Upper lobe of left lung (tissue), 6 donors: ENCODE measurements at regions not wholly inside any gene's neighbourhood (a gene's known extent, or its start where the extent isn't known, plus 50 kb on each side); places are given as distances from the start of the nearest gene placed in this dataset.

Source experiments
- ATAC-seq, 2 donors: fragments of 200-7000 bp; cut with Tn5 transposase; one replicate each; pipeline ENCODE4 v1.9.1; 2022; ENCODE audit warnings: mild to moderate bottlenecking in 2 of 2, moderate library complexity in 2 of 2; ENCODE audit not compliant: low FRiP score in 2 of 2
- DNase-seq, 2 donors: peaks; one replicate each; pipeline ENCODE4 v3.0.0-alpha.2; 2019 to 2020
- H3K27ac ChIP-seq, 4 donors: fragments of 200-600 bp; sonication (generic); one replicate each; pipeline ENCODE4 v1.5.1; 2016 to 2019
- H3K27me3 ChIP-seq, 4 donors: fragments of 200-600 bp; sonication (generic); one replicate each; pipeline ENCODE4 v1.5.1; 2017 to 2019
- H3K36me3 ChIP-seq, 4 donors: fragments of 200-600 bp; sonication (generic); one replicate each; pipeline ENCODE4 v1.5.1; 2016 to 2019
- H3K4me1 ChIP-seq, 4 donors: fragments of 200-600 bp; sonication (generic); one replicate each; pipeline ENCODE4 v1.5.1; 2018 to 2019
- H3K4me3 ChIP-seq, 4 donors: fragments of 200-600 bp; sonication (generic); one replicate each; pipeline ENCODE4 v1.5.1; 2017 to 2019; ENCODE audit warnings: mild to moderate bottlenecking in 2 of 4, moderate library complexity in 1 of 4
- H3K9me3 ChIP-seq, 4 donors: fragments of 200-600 bp; sonication (generic); one replicate each; pipeline ENCODE4 v1.5.1; 2018 to 2019
- EP300 ChIP-seq, 4 donors: sonication (generic); formaldehyde crosslinking; IDR thresholded peaks; one replicate each; pipeline ENCODE4 v1.5.1; 2017; ENCODE audit warnings: antibody characterized with exemption in 4 of 4, control low read depth in 2 of 4
- POLR2A ChIP-seq, 4 donors: fragments of 450-650 bp; IDR thresholded peaks; one replicate each; pipeline ENCODE4 v1.5.1; 2016 to 2017; ENCODE audit warnings: antibody characterized with exemption in 4 of 4, mild to moderate bottlenecking in 2 of 4
- POLR2AphosphoS5 ChIP-seq, 2 donors: sonication (generic); formaldehyde crosslinking; IDR thresholded peaks; one replicate each; pipeline ENCODE4 v1.5.1; 2017; ENCODE audit warnings: antibody characterized with exemption in 2 of 2
- WGBS, 2 donors: methylation state at CpG; one replicate each; pipeline ENCODE4 v1.1.5; 2017 to 2018; 5-methylcytosine and 5-hydroxymethylcytosine counted together
- TF ChIP-seq, protein P1 (sequence below), 6 experiments: fragments of 450-650 bp in 4 of 6; fragments of 200-600 bp in 2 of 6; sonication (generic) in 2 of 6; IDR thresholded peaks; one replicate each; pipeline ENCODE4 v1.5.1; 2016 to 2019; ENCODE audit warnings: antibody characterized with exemption in 6 of 6
- donor health status: DM: no; HTN: no; CAD: no; lungs with moderate emphysema.
- donor health status: DM: no; HTN: yes; CAD: no; lungs with severe emphysema.

DNA sequence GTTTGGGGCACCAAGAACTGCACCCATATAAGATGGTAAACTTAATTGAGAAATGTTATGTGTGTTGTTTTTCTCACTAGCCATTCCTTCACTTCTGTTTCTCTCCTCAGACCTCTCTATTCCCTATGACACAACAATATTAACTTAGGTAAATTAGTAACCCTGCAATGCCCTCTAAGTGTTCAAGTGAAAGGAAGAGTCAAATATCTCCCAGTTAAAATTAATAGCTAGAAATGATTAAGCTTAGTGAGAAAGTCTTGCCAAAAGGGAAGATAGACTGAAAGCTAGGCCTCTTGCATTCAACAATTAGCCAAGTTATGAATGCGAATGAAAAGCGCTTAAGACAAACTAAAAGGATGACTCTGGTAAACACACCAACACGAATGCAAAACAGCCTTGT is 132.9 kb upstream of the KLF8 start:
- Histone ChIP-seq H3K9me3 (no peaks in the 10 kb centered on the region), H3K36me3 (no peaks in the 10 kb centered on the region), H3K4me1 (no peaks in the 10 kb centered on the region), H3K4me3 (no peak overlapping the region), H3K27me3 (no peaks in the 10 kb centered on the region), H3K27ac (no peak overlapping the region)
- ATAC-seq (no peak), DNase-seq (no peak)
- 53 to 92% methylated on average over 3 of the region's 3 CpGs for WGBS, 2 donors
- TF ChIP-seq POLR2A (IDR thresholded peaks at IDR 0.05) (no peak), EP300 (IDR thresholded peaks at IDR 0.05) (no peak), POLR2AphosphoS5 (IDR thresholded peaks at IDR 0.05) (no peak)
- TF ChIP-seq, protein P1, sequence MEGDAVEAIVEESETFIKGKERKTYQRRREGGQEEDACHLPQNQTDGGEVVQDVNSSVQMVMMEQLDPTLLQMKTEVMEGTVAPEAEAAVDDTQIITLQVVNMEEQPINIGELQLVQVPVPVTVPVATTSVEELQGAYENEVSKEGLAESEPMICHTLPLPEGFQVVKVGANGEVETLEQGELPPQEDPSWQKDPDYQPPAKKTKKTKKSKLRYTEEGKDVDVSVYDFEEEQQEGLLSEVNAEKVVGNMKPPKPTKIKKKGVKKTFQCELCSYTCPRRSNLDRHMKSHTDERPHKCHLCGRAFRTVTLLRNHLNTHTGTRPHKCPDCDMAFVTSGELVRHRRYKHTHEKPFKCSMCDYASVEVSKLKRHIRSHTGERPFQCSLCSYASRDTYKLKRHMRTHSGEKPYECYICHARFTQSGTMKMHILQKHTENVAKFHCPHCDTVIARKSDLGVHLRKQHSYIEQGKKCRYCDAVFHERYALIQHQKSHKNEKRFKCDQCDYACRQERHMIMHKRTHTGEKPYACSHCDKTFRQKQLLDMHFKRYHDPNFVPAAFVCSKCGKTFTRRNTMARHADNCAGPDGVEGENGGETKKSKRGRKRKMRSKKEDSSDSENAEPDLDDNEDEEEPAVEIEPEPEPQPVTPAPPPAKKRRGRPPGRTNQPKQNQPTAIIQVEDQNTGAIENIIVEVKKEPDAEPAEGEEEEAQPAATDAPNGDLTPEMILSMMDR (IDR thresholded peaks at IDR 0.05): no peak

DNA sequence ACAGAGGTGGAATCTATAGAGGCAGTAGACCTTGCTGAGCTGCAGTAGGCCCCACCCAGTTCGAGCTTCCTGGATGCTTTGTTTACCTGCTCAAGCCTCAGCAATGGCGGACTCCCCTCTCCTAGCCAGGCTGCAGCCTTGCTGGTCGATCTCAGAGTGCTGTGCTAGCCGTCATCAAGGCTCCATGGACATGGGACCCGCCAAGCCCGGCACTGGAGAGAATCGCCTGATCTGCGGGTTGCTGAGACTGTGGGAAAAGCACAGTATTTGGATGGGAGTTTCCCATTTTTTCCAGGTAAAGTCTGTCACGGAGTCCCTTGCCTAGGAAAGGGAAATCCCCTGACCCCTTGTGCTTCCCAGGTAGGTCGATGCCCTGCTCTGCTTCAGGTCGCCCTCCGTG is 124.8 kb upstream of the KLF8 start:
- no peaks in the 10 kb centered on the region for H3K4me1 ChIP-seq
- no peak overlapping the region for H3K27ac ChIP-seq
- no peaks in the 10 kb centered on the region for H3K27me3 ChIP-seq
- H3K9me3 ChIP-seq: no peaks in the 10 kb centered on the region
- ATAC-seq (no peak), DNase-seq (peak in 1 of 2 donors; percentile 2)
- H3K4me3 ChIP-seq: no peak overlapping the region
- WGBS, 2 donors: 82% methylated on average over 12 of the region's 12 CpGs; no CpG with 5 or more reads in 1 of the 2 donors
- TF ChIP-seq POLR2A (IDR thresholded peaks at IDR 0.05) (no peak), EP300 (IDR thresholded peaks at IDR 0.05) (no peak), POLR2AphosphoS5 (IDR thresholded peaks at IDR 0.05) (no peak)
- TF ChIP-seq, protein P1 (IDR thresholded peaks at IDR 0.05): no peak
- H3K36me3 ChIP-seq: no peaks in the 10 kb centered on the region

DNA sequence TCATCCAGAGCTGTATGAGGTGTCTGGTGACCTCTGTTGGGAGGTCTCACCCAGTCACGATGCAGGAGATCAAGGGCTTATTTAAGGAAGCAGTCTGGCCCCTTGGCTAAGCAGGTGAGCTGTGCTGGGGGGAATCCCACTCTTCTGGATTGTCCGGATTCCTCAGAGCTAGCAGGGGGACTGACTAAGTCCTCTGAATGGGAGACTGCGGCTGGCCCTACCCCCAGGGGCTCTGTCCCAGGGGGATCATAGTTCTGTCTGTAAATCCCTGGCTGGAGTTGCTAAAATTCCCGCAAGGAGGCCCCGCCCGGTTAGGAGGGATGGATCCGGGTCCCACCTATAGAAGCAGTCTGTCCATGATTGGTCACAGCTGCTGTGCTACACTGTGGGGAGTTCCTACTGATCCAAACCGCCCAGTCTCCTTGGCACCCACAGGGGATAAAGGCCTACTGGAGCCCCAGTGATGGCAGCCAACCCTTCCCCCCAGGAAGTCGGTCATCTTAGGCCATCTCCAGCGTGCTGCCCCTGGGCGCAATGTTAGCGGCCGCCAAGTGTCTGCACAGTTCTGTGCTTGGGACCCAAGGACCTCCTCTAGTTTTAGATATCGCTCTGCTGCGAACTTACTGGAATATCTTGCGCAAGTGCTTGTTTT is 118.2 kb upstream of the KLF8 start:
- DNase-seq: peak; percentile 30 to 32
- TF ChIP-seq, protein P1 (IDR thresholded peaks at IDR 0.05): no peak
- TF ChIP-seq POLR2AphosphoS5 (IDR thresholded peaks at IDR 0.05): no peak
- no peak for TF ChIP-seq EP300 (IDR thresholded peaks at IDR 0.05)
- TF ChIP-seq POLR2A (IDR thresholded peaks at IDR 0.05): no peak

DNA sequence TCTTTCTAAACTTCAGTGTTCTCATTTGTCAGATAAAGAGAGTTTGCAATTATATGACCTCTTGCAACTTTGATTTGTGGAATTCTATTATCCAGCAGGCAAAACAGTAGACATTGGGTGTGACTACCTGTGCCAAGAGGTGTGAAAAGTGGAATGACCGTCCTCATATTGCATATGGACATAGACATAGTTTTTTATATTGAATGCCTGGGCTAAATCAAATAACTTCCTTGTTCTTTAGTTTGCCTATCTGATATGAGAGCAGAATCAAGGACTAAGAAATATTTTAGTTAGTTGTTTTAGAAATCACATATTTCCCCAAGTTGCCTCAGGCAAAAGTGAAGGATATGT is 117.7 kb upstream of the KLF8 start:
- no peaks in the 10 kb centered on the region for H3K4me1 ChIP-seq
- WGBS, 2 donors: 63% methylated on average over 1 of the region's 1 CpG

More for the DNA sequence above, 118.2 kb upstream of the KLF8 start:
- no peak overlapping the region for H3K4me3 ChIP-seq
- H3K27me3 ChIP-seq: no peaks in the 10 kb centered on the region
- no peaks in the 10 kb centered on the region for H3K9me3 ChIP-seq
- peak in 1 of 2 donors; percentile 55 for ATAC-seq
- 69 to 70% methylated on average over 2 to 16 of the region's 16 CpGs for WGBS, 2 donors
- H3K27ac ChIP-seq: peak overlapping the region in 1 of 4 donors; percentile 49
- no peaks in the 10 kb centered on the region for H3K36me3 ChIP-seq
- H3K4me1 ChIP-seq: no peaks in the 10 kb centered on the region

More for the DNA sequence above, 117.7 kb upstream of the KLF8 start:
- DNase-seq: no peak
- ATAC-seq: no peak
- Histone ChIP-seq H3K27ac (no peak overlapping the region), H3K36me3 (no peaks in the 10 kb centered on the region), H3K27me3 (no peaks in the 10 kb centered on the region), H3K9me3 (no peaks in the 10 kb centered on the region), H3K4me3 (no peak overlapping the region)
- TF ChIP-seq POLR2AphosphoS5 (IDR thresholded peaks at IDR 0.05) (no peak), POLR2A (IDR thresholded peaks at IDR 0.05) (no peak), EP300 (IDR thresholded peaks at IDR 0.05) (no peak)
- TF ChIP-seq, protein P1 (IDR thresholded peaks at IDR 0.05): no peak
